ENCODE measurements at regions not wholly inside any gene's neighbourhood (a gene's known extent, or its start where the extent isn't known, plus 50 kb on each side); places are given as distances from the start of the nearest gene placed in this dataset.
A peak's percentile ranks its signal among the peaks of the same experiment; 100 is the strongest.

DNA sequence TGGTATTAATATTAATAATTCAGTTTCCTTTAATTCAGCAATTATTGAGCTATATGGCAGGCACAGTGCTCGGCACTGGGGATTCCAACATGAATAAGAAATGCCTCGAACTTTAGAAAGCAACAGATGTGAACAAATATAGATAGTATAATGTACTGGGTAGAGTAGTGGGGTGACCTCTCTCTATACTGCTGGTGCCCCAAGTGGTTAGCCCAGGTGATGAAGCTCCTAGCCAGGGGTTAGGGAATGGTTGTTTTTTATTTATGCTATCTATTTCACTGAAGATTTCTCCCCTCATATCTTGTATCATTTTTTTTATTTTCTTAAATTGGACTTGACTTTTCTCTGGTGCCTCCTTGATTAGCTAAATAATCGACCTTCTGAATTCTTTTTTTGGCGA lies 62.1 kb downstream of the BHLHE40 start:
- H3K27ac ChIP-seq (ENCODE audit: extremely low read depth, low read depth, low read length): no peak overlapping the region
- no peaks in the 10 kb centered on the region for H3K36me3 ChIP-seq (ENCODE audit: control insufficient read depth, insufficient read depth, low read length)
- peaks cover 8 to 37% of the 10 kb centered on the region in 2 experiments for H3K4me1 ChIP-seq (replicated peaks in 1 of 2; ENCODE audit: control insufficient read depth in 2 of 2, insufficient read depth in 2 of 2, low read length in 2 of 2)
- ATAC-seq: peak; percentile 73
- peak; percentile 30 to 44 for TF ChIP-seq RAD21 (CRISPR knock-in tag; conservative IDR thresholded peaks at IDR 0.05 in 1 of 2, IDR thresholded peaks at IDR 0.05 in 1 of 2)
- TF ChIP-seq, protein P1, sequence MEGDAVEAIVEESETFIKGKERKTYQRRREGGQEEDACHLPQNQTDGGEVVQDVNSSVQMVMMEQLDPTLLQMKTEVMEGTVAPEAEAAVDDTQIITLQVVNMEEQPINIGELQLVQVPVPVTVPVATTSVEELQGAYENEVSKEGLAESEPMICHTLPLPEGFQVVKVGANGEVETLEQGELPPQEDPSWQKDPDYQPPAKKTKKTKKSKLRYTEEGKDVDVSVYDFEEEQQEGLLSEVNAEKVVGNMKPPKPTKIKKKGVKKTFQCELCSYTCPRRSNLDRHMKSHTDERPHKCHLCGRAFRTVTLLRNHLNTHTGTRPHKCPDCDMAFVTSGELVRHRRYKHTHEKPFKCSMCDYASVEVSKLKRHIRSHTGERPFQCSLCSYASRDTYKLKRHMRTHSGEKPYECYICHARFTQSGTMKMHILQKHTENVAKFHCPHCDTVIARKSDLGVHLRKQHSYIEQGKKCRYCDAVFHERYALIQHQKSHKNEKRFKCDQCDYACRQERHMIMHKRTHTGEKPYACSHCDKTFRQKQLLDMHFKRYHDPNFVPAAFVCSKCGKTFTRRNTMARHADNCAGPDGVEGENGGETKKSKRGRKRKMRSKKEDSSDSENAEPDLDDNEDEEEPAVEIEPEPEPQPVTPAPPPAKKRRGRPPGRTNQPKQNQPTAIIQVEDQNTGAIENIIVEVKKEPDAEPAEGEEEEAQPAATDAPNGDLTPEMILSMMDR (IDR thresholded peaks at IDR 0.05 in 2 of 3, conservative IDR thresholded peaks at IDR 0.05 in 1 of 3; ENCODE audit: insufficient read depth in 2 of 3, low read depth in 1 of 3, low read length in 3 of 3): peak; percentile 42 to 53 (median 52); a peak in 5 of 6 replicates
- TF ChIP-seq ZNF311 (CRISPR knock-in tag; IDR thresholded peaks at IDR 0.05): no peak
- no peak overlapping the region for H2AFZ ChIP-seq (ENCODE audit: low read depth, low read length)
- peak in 2 of 4 experiments; percentile 45 to 52 for DNase-seq (ENCODE audit: extremely low read depth in 1 of 4, low spot score in 3 of 4)
- no peaks in the 10 kb centered on the region for H3K9me1 ChIP-seq (ENCODE audit: control insufficient read depth, insufficient read depth, low read length)
- no TSS peak for BruUV-seq (replicated peaks)
- H3K9me3 ChIP-seq (replicated peaks; ENCODE audit: control insufficient read depth, insufficient read depth, low read depth, low read length): no peaks in the 10 kb centered on the region
- WGBS (ENCODE audit: insufficient coverage, low coverage, missing lambda C conversion rate): 52% methylated on average over 4 of the region's 4 CpGs
- intact Hi-C loops (cut with micrococcal nuclease): no loop called here
- no peak overlapping the region for H3K4me2 ChIP-seq (ENCODE audit: insufficient read depth, low read length)
- ChIA-PET CTCF (ENCODE audit: low intra/inter-chr PET ratio) (no interaction called here), POLR2A (interaction anchor here (1.2 to 4.5 kb wide), 2 partner anchors 12 kb away, joined by 4 to 37 read pairs; no protein-coding TSS in a partner anchor)
- H4K20me1 ChIP-seq (replicated peaks; ENCODE audit: control insufficient read depth, insufficient read depth, low read length): no peaks in the 10 kb centered on the region
- H3K27me3 ChIP-seq (ENCODE audit: control insufficient read depth in 2 of 2, insufficient read depth in 2 of 2, low read length in 2 of 2): no peaks in the 10 kb centered on the region
- no peak overlapping the region for H3K4me3 ChIP-seq
- in situ Hi-C loops (cut with MboI): no loop called here
- no peaks in the 10 kb centered on the region for H3K79me2 ChIP-seq (ENCODE audit: control insufficient read depth, insufficient read depth, low read length)
- no peak for FAIRE-seq
- H3K9ac ChIP-seq (ENCODE audit: insufficient read depth in 1 of 2, low read depth in 2 of 2, low read length in 2 of 2): no peak overlapping the region

DNA sequence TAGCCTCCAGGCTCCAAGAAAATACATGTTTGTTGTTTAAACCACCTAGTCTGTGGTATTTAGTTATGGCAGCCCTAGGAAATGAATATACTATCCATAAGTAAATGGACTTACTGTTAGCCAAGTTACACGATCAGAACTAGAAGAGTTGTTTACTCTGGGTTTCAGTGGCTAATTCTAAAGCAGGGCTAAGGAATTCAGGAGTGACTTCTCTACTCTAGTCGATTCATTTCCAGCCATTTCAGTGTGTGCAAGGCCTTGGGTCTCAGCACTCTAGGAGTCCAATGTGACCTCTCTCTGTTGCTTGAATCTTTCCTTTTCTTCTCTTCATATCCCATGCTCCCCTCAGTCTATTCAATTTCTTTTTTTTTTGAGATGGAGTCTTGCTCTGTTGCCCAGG lies 66.7 kb downstream of the BHLHE40 start:
- peak overlapping the region; percentile 55 for H2AFZ ChIP-seq (ENCODE audit: low read depth, low read length)
- CTCF ChIA-PET (ENCODE audit: low intra/inter-chr PET ratio): no interaction called here
- TF ChIP-seq ZNF224 (CRISPR knock-in tag; IDR thresholded peaks at IDR 0.05) (no peak), ZNF121 (CRISPR knock-in tag; conservative IDR thresholded peaks at IDR 0.05) (0 out of 2 replicates have a peak, but pooled peaks have one; percentile 9)
- no peak overlapping the region for H3K27ac ChIP-seq (ENCODE audit: extremely low read depth, low read depth, low read length)
- ATAC-seq (no peak), DNase-seq (ENCODE audit: extremely low read depth in 1 of 4, low spot score in 3 of 4) (no peak), FAIRE-seq (no peak)
- no peaks in the 10 kb centered on the region for H3K79me2 ChIP-seq (ENCODE audit: control insufficient read depth, insufficient read depth, low read length)
- intact Hi-C loops (cut with micrococcal nuclease) (no loop called here), in situ Hi-C loops (cut with MboI) (no loop called here)
- 0 out of 2 replicates have a peak, but pooled peaks cover 6% of the 10 kb centered on the region for H3K9me3 ChIP-seq (replicated peaks; ENCODE audit: control insufficient read depth, insufficient read depth, low read depth, low read length)
- BruUV-seq (replicated peaks): no TSS peak
- H4K20me1 ChIP-seq (replicated peaks; ENCODE audit: control insufficient read depth, insufficient read depth, low read length): no peaks in the 10 kb centered on the region
- no peak overlapping the region for H3K9ac ChIP-seq (ENCODE audit: insufficient read depth in 1 of 2, low read depth in 2 of 2, low read length in 2 of 2)
- whole genome bisulfite sequencing (ENCODE audit: insufficient coverage, low coverage, missing lambda C conversion rate): 27% methylated on average over 2 of the region's 2 CpGs
- H3K4me1 ChIP-seq (replicated peaks in 1 of 2; ENCODE audit: control insufficient read depth in 2 of 2, insufficient read depth in 2 of 2, low read length in 2 of 2): no peaks in the 10 kb centered on the region
- H3K4me3 ChIP-seq: no peak overlapping the region
- no peaks in the 10 kb centered on the region for H3K9me1 ChIP-seq (ENCODE audit: control insufficient read depth, insufficient read depth, low read length)
- POLR2A ChIA-PET: no interaction called here
- no peaks in the 10 kb centered on the region for H3K27me3 ChIP-seq (ENCODE audit: control insufficient read depth in 2 of 2, insufficient read depth in 2 of 2, low read length in 2 of 2)
- no peak overlapping the region for H3K4me2 ChIP-seq (ENCODE audit: insufficient read depth, low read length)
- H3K36me3 ChIP-seq (ENCODE audit: control insufficient read depth, insufficient read depth, low read length): no peaks in the 10 kb centered on the region

Data from K562 (cell line).